Thyroid gland (tissue), 4 donors: ENCODE measurements at regions not wholly inside any gene's neighbourhood (a gene's known extent, or its start where the extent isn't known, plus 50 kb on each side); places are given as distances from the start of the nearest gene placed in this dataset.
"Not testable (repeated sequence)": the region's sequence is repeated elsewhere in the genome, so short reads cannot be mapped to it uniquely, and the experiment has no call there.

ENCODE experiments used
- POLR2A ChIP-seq, 2 donors: fragments of 450-650 bp; IDR thresholded peaks; one replicate each; pipeline ENCODE4 v1.6.1; 2017; ENCODE audit warnings: antibody characterized with exemption in 2 of 2, mild to moderate bottlenecking in 2 of 2, moderate library complexity in 1 of 2
- TF ChIP-seq, protein P1 (sequence below), 6 experiments: fragments of 200-600 bp in 3 of 6; fragments of 450-650 bp in 3 of 6; sonication (generic) in 3 of 6; IDR thresholded peaks; one replicate each; pipeline ENCODE4 v1.5.1; 2016 to 2019; ENCODE audit warnings: antibody characterized with exemption in 6 of 6, mild to moderate bottlenecking in 2 of 6, inconsistent platforms in 1 of 6, moderate library complexity in 1 of 6

DNA sequence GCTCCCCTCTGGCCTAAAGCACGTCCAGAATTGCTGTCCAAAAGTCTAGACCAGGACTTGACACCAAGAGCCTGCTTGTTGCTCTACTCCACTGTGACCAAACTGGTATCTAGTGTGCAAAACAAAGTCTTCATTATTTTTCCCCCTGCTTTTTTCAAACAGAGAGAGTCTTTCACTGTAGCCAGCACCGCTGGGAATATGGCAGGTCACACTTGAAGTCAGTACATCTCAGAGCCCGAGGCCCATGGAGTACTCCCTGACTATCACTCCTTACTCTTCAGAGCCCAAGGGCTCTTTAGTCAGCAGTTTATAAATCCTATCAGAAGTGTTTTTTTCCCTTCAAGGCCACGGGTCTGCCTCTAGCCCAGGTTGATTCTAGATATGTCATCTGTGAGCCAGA lies 761.3 kb downstream of the PCDH11X start:
- TF ChIP-seq, protein P1, sequence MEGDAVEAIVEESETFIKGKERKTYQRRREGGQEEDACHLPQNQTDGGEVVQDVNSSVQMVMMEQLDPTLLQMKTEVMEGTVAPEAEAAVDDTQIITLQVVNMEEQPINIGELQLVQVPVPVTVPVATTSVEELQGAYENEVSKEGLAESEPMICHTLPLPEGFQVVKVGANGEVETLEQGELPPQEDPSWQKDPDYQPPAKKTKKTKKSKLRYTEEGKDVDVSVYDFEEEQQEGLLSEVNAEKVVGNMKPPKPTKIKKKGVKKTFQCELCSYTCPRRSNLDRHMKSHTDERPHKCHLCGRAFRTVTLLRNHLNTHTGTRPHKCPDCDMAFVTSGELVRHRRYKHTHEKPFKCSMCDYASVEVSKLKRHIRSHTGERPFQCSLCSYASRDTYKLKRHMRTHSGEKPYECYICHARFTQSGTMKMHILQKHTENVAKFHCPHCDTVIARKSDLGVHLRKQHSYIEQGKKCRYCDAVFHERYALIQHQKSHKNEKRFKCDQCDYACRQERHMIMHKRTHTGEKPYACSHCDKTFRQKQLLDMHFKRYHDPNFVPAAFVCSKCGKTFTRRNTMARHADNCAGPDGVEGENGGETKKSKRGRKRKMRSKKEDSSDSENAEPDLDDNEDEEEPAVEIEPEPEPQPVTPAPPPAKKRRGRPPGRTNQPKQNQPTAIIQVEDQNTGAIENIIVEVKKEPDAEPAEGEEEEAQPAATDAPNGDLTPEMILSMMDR (IDR thresholded peaks at IDR 0.05) = not testable (repeated sequence)
- TF ChIP-seq POLR2A (IDR thresholded peaks at IDR 0.05) = not testable (repeated sequence)
